Esophagus muscularis mucosa (tissue), 4 donors: ENCODE measurements at regions not wholly inside any gene's neighbourhood (a gene's known extent, or its start where the extent isn't known, plus 50 kb on each side); places are given as distances from the start of the nearest gene placed in this dataset.

Experiments used
- DNase-seq: peaks from one replicate; pipeline ENCODE4 v3.0.0-alpha.2; 2017; ENCODE audit errors: extremely low spot score
- H3K27ac ChIP-seq, 4 donors: fragments of 200-600 bp; sonication (generic); replicated peaks in 1 of 4; 1 replicate in 3 of 4; 2 replicates in 1 of 4; pipeline ENCODE4 v1.5.1; 2016 to 2019; ENCODE audit warnings: mild to moderate bottlenecking in 1 of 4
- H3K27me3 ChIP-seq, 4 donors: fragments of 200-600 bp; sonication (generic); one replicate each; pipeline versions ENCODE4 v1.5.1 to v1.6.0; 2016 to 2019
- H3K36me3 ChIP-seq, 4 donors: fragments of 200-600 bp; sonication (generic); one replicate each; pipeline ENCODE4 v1.5.1; 2016 to 2019
- H3K4me1 ChIP-seq, 4 donors: fragments of 200-600 bp; sonication (generic); one replicate each; pipeline ENCODE4 v1.5.1; 2016 to 2019
- H3K4me3 ChIP-seq, 4 donors: fragments of 200-600 bp; sonication (generic); 1 replicate in 2 of 4; 2 replicates in 2 of 4; pipeline ENCODE4 v1.5.1; 2016 to 2019; ENCODE audit warnings: mild to moderate bottlenecking in 4 of 4, moderate library complexity in 1 of 4
- H3K9me3 ChIP-seq, 4 donors: fragments of 200-600 bp; sonication (generic); 1 replicate in 3 of 4; 2 replicates in 1 of 4; pipeline ENCODE4 v1.5.1; 2016 to 2019
- CTCF ChIP-seq, 3 experiments: fragments of 200-600 bp in 2 of 3; fragments of 450-650 bp in 1 of 3; sonication (generic) in 2 of 3; IDR thresholded peaks; one replicate each; pipeline ENCODE4 v1.5.1; 2017 to 2019; ENCODE audit warnings: antibody characterized with exemption in 3 of 3, mild to moderate bottlenecking in 2 of 3, moderate library complexity in 1 of 3
- EP300 ChIP-seq: sonication (generic); formaldehyde crosslinking; IDR thresholded peaks from one replicate; pipeline ENCODE4 v1.6.1; 2017; ENCODE audit warnings: antibody characterized with exemption
- POLR2A ChIP-seq: fragments of 450-650 bp; IDR thresholded peaks from one replicate; pipeline ENCODE4 v1.6.1; 2017; ENCODE audit warnings: antibody characterized with exemption, moderate library complexity, mild to moderate bottlenecking, low read depth
- POLR2AphosphoS5 ChIP-seq, 2 donors: sonication (generic); formaldehyde crosslinking; IDR thresholded peaks; one replicate each; pipeline ENCODE4 v1.6.1; 2017; ENCODE audit warnings: antibody characterized with exemption in 2 of 2
- WGBS: methylation state at CpG from one replicate; pipeline ENCODE4 v1.1.5; 2018; 5-methylcytosine and 5-hydroxymethylcytosine counted together
- intact Hi-C: fragments of 100-400 bp; cut with DNase I; formaldehyde crosslinking; loops from one replicate; pipeline ENCODE4 v1.15.1; 2023

- peaks cover 0 to 11% (median 8%) of the 10 kb centered on the region in 4 donors for H3K4me1 ChIP-seq
- 69% methylated on average over 2 of the region's 4 CpGs for WGBS
- H3K36me3 ChIP-seq = no peaks in the 10 kb centered on the region
- intact Hi-C loops = no loop called here
- H3K27me3 ChIP-seq = no peaks in the 10 kb centered on the region
- no peak for TF ChIP-seq POLR2AphosphoS5 (IDR thresholded peaks at IDR 0.05)
- TF ChIP-seq POLR2A = no peak
- no peak for TF ChIP-seq CTCF (IDR thresholded peaks at IDR 0.05)
- no peak for TF ChIP-seq EP300
- DNase-seq = no peak
- H3K27ac ChIP-seq = no peak overlapping the region
- H3K9me3 ChIP-seq = no peaks in the 10 kb centered on the region
- H3K4me3 ChIP-seq = no peak overlapping the region
These were observed 161.1 kb upstream of the EGLN3 start for GRCh38 chr14:34111953-34112352.

- Histone ChIP-seq H3K9me3 (no peaks in the 10 kb centered on the region), H3K27me3 (no peaks in the 10 kb centered on the region), H3K27ac (no peak overlapping the region), H3K36me3 (no peaks in the 10 kb centered on the region), H3K4me1 (peaks cover 0 to 11% (median 8%) of the 10 kb centered on the region in 4 donors), H3K4me3 (no peak overlapping the region)
- 79% methylated on average over 2 of the region's 2 CpGs for WGBS
- no peak for TF ChIP-seq CTCF (IDR thresholded peaks at IDR 0.05)
- no peak for TF ChIP-seq POLR2A
- no peak for TF ChIP-seq EP300
- no peak for TF ChIP-seq POLR2AphosphoS5 (IDR thresholded peaks at IDR 0.05)
- DNase-seq = no peak
- intact Hi-C loops = no loop called here
These were observed 160.6 kb upstream of the EGLN3 start for GRCh38 chr14:34111505-34111904.

GRCh38 chr14:34110531-34110930, 159.7 kb upstream of the EGLN3 start:
- intact Hi-C loops = no loop called here
- Histone ChIP-seq H3K36me3 (no peaks in the 10 kb centered on the region), H3K27me3 (no peaks in the 10 kb centered on the region), H3K4me3 (no peak overlapping the region), H3K27ac (no peak overlapping the region), H3K9me3 (no peaks in the 10 kb centered on the region), H3K4me1 (peaks cover 0 to 11% (median 8%) of the 10 kb centered on the region in 4 donors)
- 52% methylated on average over 2 of the region's 2 CpGs for WGBS
- TF ChIP-seq POLR2AphosphoS5 (IDR thresholded peaks at IDR 0.05) (no peak), POLR2A (no peak), CTCF (IDR thresholded peaks at IDR 0.05) (no peak)
- DNase-seq = no peak

- no peaks in the 10 kb centered on the region for H3K9me3 ChIP-seq
- WGBS = 90% methylated on average over 3 of the region's 3 CpGs
- H3K36me3 ChIP-seq = no peaks in the 10 kb centered on the region
- H3K27ac ChIP-seq = no peak overlapping the region
- no peaks in the 10 kb centered on the region for H3K27me3 ChIP-seq
- H3K4me3 ChIP-seq = no peak overlapping the region
- peaks cover 3 to 14% (median 8%) of the 10 kb centered on the region in 4 donors for H3K4me1 ChIP-seq
- no peak for TF ChIP-seq EP300
- TF ChIP-seq CTCF (IDR thresholded peaks at IDR 0.05) = no peak
- no peak for TF ChIP-seq POLR2AphosphoS5 (IDR thresholded peaks at IDR 0.05)
- no peak for TF ChIP-seq POLR2A
- intact Hi-C loops = no loop called here
- no peak for DNase-seq
These were observed 156.6 kb upstream of the EGLN3 start for GRCh38 chr14:34107441-34107840.

GRCh38 chr14:34106310-34106709, 155.4 kb upstream of the EGLN3 start:
- Histone ChIP-seq H3K9me3 (no peaks in the 10 kb centered on the region), H3K4me1 (peaks cover 3 to 14% (median 8%) of the 10 kb centered on the region in 4 donors), H3K36me3 (no peaks in the 10 kb centered on the region), H3K4me3 (no peak overlapping the region), H3K27ac (no peak overlapping the region), H3K27me3 (no peaks in the 10 kb centered on the region)
- 94% methylated on average over 4 of the region's 4 CpGs for WGBS
- intact Hi-C loops = no loop called here
- no peak for DNase-seq
- TF ChIP-seq CTCF (IDR thresholded peaks at IDR 0.05) (no peak), EP300 (no peak), POLR2A (no peak), POLR2AphosphoS5 (IDR thresholded peaks at IDR 0.05) (no peak)
